ENCODE measurements at regions not wholly inside any gene's neighbourhood (a gene's known extent, or its start where the extent isn't known, plus 50 kb on each side); places are given as distances from the start of the nearest gene placed in this dataset.

GRCh38 chr20:55761797-55762196 is 243.5 kb downstream of the CBLN4 start:
- Histone ChIP-seq H3K9me3 (no peaks in the 10 kb centered on the region), H3K27me3 (replicated peaks; ENCODE audit: insufficient read depth) (no peaks in the 10 kb centered on the region), H3K4me3 (no peak overlapping the region), H3K4me1 (replicated peaks) (no peaks in the 10 kb centered on the region), H3K36me3 (no peaks in the 10 kb centered on the region), H3K27ac (no peak overlapping the region)
- intact Hi-C loops (cut with DNase I): no loop called here
- DNase-seq (ENCODE audit: low spot score): no peak
- TF ChIP-seq POLR2AphosphoS5 (IDR thresholded peaks at IDR 0.05) (no peak), CTCF (IDR thresholded peaks at IDR 0.05) (no peak), POLR2A (IDR thresholded peaks at IDR 0.05) (no peak)

GRCh38 chr20:55761100-55761499 is 244.2 kb downstream of the CBLN4 start:
- no peak for DNase-seq (ENCODE audit: low spot score)
- intact Hi-C loops (cut with DNase I): no loop called here
- Histone ChIP-seq H3K27ac (no peak overlapping the region), H3K9me3 (no peaks in the 10 kb centered on the region), H3K27me3 (replicated peaks; ENCODE audit: insufficient read depth) (no peaks in the 10 kb centered on the region), H3K36me3 (no peaks in the 10 kb centered on the region), H3K4me3 (no peak overlapping the region), H3K4me1 (replicated peaks) (no peaks in the 10 kb centered on the region)
- TF ChIP-seq CTCF (IDR thresholded peaks at IDR 0.05): no peak
- WGBS: 39% methylated on average over 3 of the region's 3 CpGs

GRCh38 chr20:55760586-55760985 is 244.7 kb downstream of the CBLN4 start:
- no peak for DNase-seq (ENCODE audit: low spot score)

GRCh38 chr20:55755861-55756260 is 249.5 kb downstream of the CBLN4 start:
- DNase-seq (ENCODE audit: low spot score): no peak
- WGBS: 62% methylated on average over 3 of the region's 3 CpGs
- Histone ChIP-seq H3K4me3 (no peak overlapping the region), H3K9me3 (no peaks in the 10 kb centered on the region), H3K27ac (no peak overlapping the region), H3K27me3 (replicated peaks; ENCODE audit: insufficient read depth) (no peaks in the 10 kb centered on the region), H3K4me1 (replicated peaks) (no peaks in the 10 kb centered on the region), H3K36me3 (no peaks in the 10 kb centered on the region)
- intact Hi-C loops (cut with DNase I): no loop called here
- TF ChIP-seq POLR2AphosphoS5 (IDR thresholded peaks at IDR 0.05) (no peak), POLR2A (IDR thresholded peaks at IDR 0.05) (no peak), CTCF (IDR thresholded peaks at IDR 0.05) (no peak)

More at GRCh38 chr20:55760586-55760985, 244.7 kb downstream of the CBLN4 start:
- intact Hi-C loops (cut with DNase I): no loop called here
- Histone ChIP-seq H3K4me3 (no peak overlapping the region), H3K27me3 (replicated peaks; ENCODE audit: insufficient read depth) (no peaks in the 10 kb centered on the region), H3K36me3 (no peaks in the 10 kb centered on the region), H3K9me3 (no peaks in the 10 kb centered on the region), H3K27ac (no peak overlapping the region), H3K4me1 (replicated peaks) (no peaks in the 10 kb centered on the region)
- WGBS: 28% methylated on average over 3 of the region's 3 CpGs
- TF ChIP-seq CTCF (IDR thresholded peaks at IDR 0.05) (no peak), POLR2AphosphoS5 (IDR thresholded peaks at IDR 0.05) (no peak), POLR2A (IDR thresholded peaks at IDR 0.05) (no peak)

- no peak for DNase-seq (ENCODE audit: low spot score)
- 56% methylated on average over 5 of the region's 5 CpGs for WGBS
- Histone ChIP-seq H3K9me3 (no peaks in the 10 kb centered on the region), H3K27me3 (replicated peaks; ENCODE audit: insufficient read depth) (no peaks in the 10 kb centered on the region), H3K36me3 (no peaks in the 10 kb centered on the region), H3K4me3 (no peak overlapping the region), H3K27ac (no peak overlapping the region), H3K4me1 (replicated peaks) (no peaks in the 10 kb centered on the region)
- TF ChIP-seq CTCF (IDR thresholded peaks at IDR 0.05) (no peak), POLR2AphosphoS5 (IDR thresholded peaks at IDR 0.05) (no peak)
- intact Hi-C loops (cut with DNase I): no loop called here
These were observed 249.9 kb downstream of the CBLN4 start for GRCh38 chr20:55755411-55755810.

All from prostate gland (tissue), 2 donors.